Thyroid gland (tissue), 4 donors: ENCODE measurements at regions not wholly inside any gene's neighbourhood (a gene's known extent, or its start where the extent isn't known, plus 50 kb on each side); places are given as distances from the start of the nearest gene placed in this dataset.

ENCODE experiments used
- CTCF ChIP-seq, 6 experiments: fragments of 200-600 bp in 3 of 6; fragments of 450-650 bp in 3 of 6; sonication (generic) in 3 of 6; IDR thresholded peaks; one replicate each; pipeline ENCODE4 v1.5.1; 2016 to 2019; ENCODE audit warnings: antibody characterized with exemption in 6 of 6, mild to moderate bottlenecking in 2 of 6, inconsistent platforms in 1 of 6, moderate library complexity in 1 of 6
- POLR2A ChIP-seq, 2 donors: fragments of 450-650 bp; IDR thresholded peaks; one replicate each; pipeline ENCODE4 v1.6.1; 2017; ENCODE audit warnings: antibody characterized with exemption in 2 of 2, mild to moderate bottlenecking in 2 of 2, moderate library complexity in 1 of 2

- TF ChIP-seq CTCF (IDR thresholded peaks at IDR 0.05) (peak in 2 of 6 experiments; percentile 5 to 21), POLR2A (IDR thresholded peaks at IDR 0.05) (no peak)
These were observed 1005.5 kb upstream of the INTU start for GRCh38 chr4:126627255-126627654.
